ENCODE measurements at regions not wholly inside any gene's neighbourhood (a gene's known extent, or its start where the extent isn't known, plus 50 kb on each side); places are given as distances from the start of the nearest gene placed in this dataset.

GRCh38 chr9:78782234-78782633 lies 485.3 kb downstream of the PSAT1 start:
- H4K20me1 ChIP-seq (ENCODE audit: insufficient read depth, low read length), result no peaks in the 10 kb centered on the region
- H3F3A ChIP-seq (ENCODE audit: insufficient read depth, low read length), result no peaks in the 10 kb centered on the region
- no peaks in the 10 kb centered on the region for H3K9me3 ChIP-seq (replicated peaks; ENCODE audit: insufficient read depth, low read length)
- H3K4me1 ChIP-seq (ENCODE audit: low read length), result no peaks in the 10 kb centered on the region
- H3K4me3 ChIP-seq (ENCODE audit: low read length), result no peak overlapping the region
- H3K79me2 ChIP-seq (ENCODE audit: low read length), result no peaks in the 10 kb centered on the region
- H3K27ac ChIP-seq (ENCODE audit: low read length), result no peak overlapping the region
- no peaks in the 10 kb centered on the region for H3K27me3 ChIP-seq (replicated peaks; ENCODE audit: insufficient read depth, low read length)
- no peak overlapping the region for H3K9ac ChIP-seq (ENCODE audit: low read length)
- TF ChIP-seq CTCF (IDR thresholded peaks at IDR 0.05; ENCODE audit: low read length) (no peak), EZH2 (optimal IDR thresholded peaks at IDR 0.05; ENCODE audit: low read depth, low read length) (no peak), EZH2phosphoT487 (IDR thresholded peaks at IDR 0.05; ENCODE audit: low read length) (no peak)
- no peak overlapping the region for H3K4me2 ChIP-seq (ENCODE audit: low read depth, low read length)
- H3K9me2 ChIP-seq (replicated peaks; ENCODE audit: insufficient read depth, low read length), result no peaks in the 10 kb centered on the region
- H2AFZ ChIP-seq (ENCODE audit: low read length), result no peak overlapping the region
- H3K36me3 ChIP-seq (replicated peaks; ENCODE audit: insufficient read depth, low read length), result no peaks in the 10 kb centered on the region
- DNase-seq, result no peak

GRCh38 chr9:78782858-78783257 lies 485.9 kb downstream of the PSAT1 start:
- no peak overlapping the region for H3K27ac ChIP-seq (ENCODE audit: low read length)
- H3K9me3 ChIP-seq (replicated peaks; ENCODE audit: insufficient read depth, low read length), result no peaks in the 10 kb centered on the region
- no peaks in the 10 kb centered on the region for H3K9me2 ChIP-seq (replicated peaks; ENCODE audit: insufficient read depth, low read length)
- no peak overlapping the region for H3K4me2 ChIP-seq (ENCODE audit: low read depth, low read length)
- no peaks in the 10 kb centered on the region for H3K27me3 ChIP-seq (replicated peaks; ENCODE audit: insufficient read depth, low read length)
- TF ChIP-seq CTCF (IDR thresholded peaks at IDR 0.05; ENCODE audit: low read length), result no peak
- no peak for TF ChIP-seq EZH2 (optimal IDR thresholded peaks at IDR 0.05; ENCODE audit: low read depth, low read length)
- no peak for TF ChIP-seq EZH2phosphoT487 (IDR thresholded peaks at IDR 0.05; ENCODE audit: low read length)
- no peak overlapping the region for H3K4me3 ChIP-seq (ENCODE audit: low read length)
- no peak overlapping the region for H3K9ac ChIP-seq (ENCODE audit: low read length)
- no peaks in the 10 kb centered on the region for H4K20me1 ChIP-seq (ENCODE audit: insufficient read depth, low read length)
- no peaks in the 10 kb centered on the region for H3K79me2 ChIP-seq (ENCODE audit: low read length)
- no peaks in the 10 kb centered on the region for H3K4me1 ChIP-seq (ENCODE audit: low read length)
- DNase-seq, result no peak
- H2AFZ ChIP-seq (ENCODE audit: low read length), result no peak overlapping the region
- H3F3A ChIP-seq (ENCODE audit: insufficient read depth, low read length), result no peaks in the 10 kb centered on the region
- H3K36me3 ChIP-seq (replicated peaks; ENCODE audit: insufficient read depth, low read length), result no peaks in the 10 kb centered on the region

- Histone ChIP-seq H2AFZ (ENCODE audit: low read length) (no peak overlapping the region), H3K9me3 (replicated peaks; ENCODE audit: insufficient read depth, low read length) (no peaks in the 10 kb centered on the region), H3K4me1 (ENCODE audit: low read length) (no peaks in the 10 kb centered on the region), H3F3A (ENCODE audit: insufficient read depth, low read length) (no peaks in the 10 kb centered on the region), H3K4me2 (ENCODE audit: low read depth, low read length) (no peak overlapping the region), H3K9ac (ENCODE audit: low read length) (no peak overlapping the region), H4K20me1 (ENCODE audit: insufficient read depth, low read length) (no peaks in the 10 kb centered on the region), H3K27ac (ENCODE audit: low read length) (no peak overlapping the region), H3K36me3 (replicated peaks; ENCODE audit: insufficient read depth, low read length) (no peaks in the 10 kb centered on the region), H3K4me3 (ENCODE audit: low read length) (no peak overlapping the region), H3K79me2 (ENCODE audit: low read length) (no peaks in the 10 kb centered on the region), H3K27me3 (replicated peaks; ENCODE audit: insufficient read depth, low read length) (no peaks in the 10 kb centered on the region), H3K9me2 (replicated peaks; ENCODE audit: insufficient read depth, low read length) (no peaks in the 10 kb centered on the region)
- TF ChIP-seq EZH2phosphoT487 (IDR thresholded peaks at IDR 0.05; ENCODE audit: low read length), result no peak
- TF ChIP-seq CTCF (IDR thresholded peaks at IDR 0.05; ENCODE audit: low read length), result peak; percentile 19
- no peak for DNase-seq
These were observed 486.8 kb downstream of the PSAT1 start for GRCh38 chr9:78783743-78784142.
